Panc1 (cell line): ENCODE measurements at regions not wholly inside any gene's neighbourhood (a gene's known extent, or its start where the extent isn't known, plus 50 kb on each side); places are given as distances from the start of the nearest gene placed in this dataset.

Experiments used
- ATAC-seq: fragments of 200-7000 bp; cut with Tn5 transposase; 2 replicates; pipeline ENCODE4 v1.9.1; 2020; ENCODE audit warnings: mild to moderate bottlenecking, moderate library complexity
- BruUV-seq: library from RNA; stranded (reverse); fragments of 400-500 nt; replicated peaks from 2 replicates; lab custom pipeline; 2021; lab: Mats Ljungman, UMichigan
- CTCF ChIA-PET: fragments of 300-600 bp; sonication (Branson Sonifier 250); formaldehyde crosslinking; loops from one replicate; lab custom pipeline; 2022; ENCODE audit warnings: antibody characterized with exemption; lab: Charles Lee
- POLR2A ChIA-PET: fragments of 300-600 bp; sonication (Branson Sonifier 250); formaldehyde crosslinking; loops from one replicate; lab custom pipeline; 2022; ENCODE audit warnings: antibody characterized with exemption; lab: Charles Lee
- DNase-seq: peaks from one replicate; pipeline ENCODE4 v3.0.0-alpha.2; 2010; ENCODE audit warnings: low read depth, low spot score
- H3K27ac ChIP-seq: 2 replicates; pipeline ENCODE4 v1.5.1; 2011; ENCODE audit warnings: mild to moderate bottlenecking, low read length, inconsistent platforms
- H3K27me3 ChIP-seq: fragments of 200-500 bp; sonication (Bioruptor generic); 2 replicates; pipeline ENCODE4 v1.6.0; 2014; ENCODE audit warnings: low read length, inconsistent platforms; ENCODE audit not compliant: control insufficient read depth, insufficient read depth
- H3K36me3 ChIP-seq: fragments of 200-500 bp; sonication (Bioruptor generic); 2 replicates; pipeline ENCODE4 v1.5.1; 2014; ENCODE audit warnings: inconsistent platforms, mild to moderate bottlenecking, low read length, moderate library complexity; ENCODE audit not compliant: control insufficient read depth, insufficient read depth
- H3K4me1 ChIP-seq: 2 replicates; pipeline ENCODE4 v1.5.1; 2011; ENCODE audit warnings: inconsistent platforms, mild to moderate bottlenecking, low read length, moderate library complexity; ENCODE audit not compliant: control insufficient read depth, insufficient read depth
- H3K4me3 ChIP-seq, 2 experiments: 2 replicates each; pipeline ENCODE4 v1.5.1; 2011 to 2012; ENCODE audit warnings: low read depth in 2 of 2, low read length in 2 of 2, mild to moderate bottlenecking in 2 of 2, inconsistent platforms in 1 of 2, moderate library complexity in 1 of 2
- H3K9me3 ChIP-seq: fragments of 200-500 bp; sonication (Bioruptor generic); 2 replicates; pipeline ENCODE4 v1.5.1; 2014; ENCODE audit warnings: low read depth, mild to moderate bottlenecking, inconsistent platforms, low read length, moderate library complexity; ENCODE audit not compliant: control insufficient read depth, insufficient read depth
- CTCF ChIP-seq: fragments of 450-650 bp; IDR thresholded peaks from 2 replicates; pipeline ENCODE4 v1.5.1; 2017; ENCODE audit warnings: mild to moderate bottlenecking
- POLR2AphosphoS5 ChIP-seq: IDR thresholded peaks from 2 replicates; pipeline ENCODE4 v1.6.1; 2012; ENCODE audit warnings: mild to moderate bottlenecking, low read depth, low read length, moderate library complexity
- REST ChIP-seq, 2 experiments: IDR thresholded peaks; 2 replicates each; pipeline ENCODE4 v1.6.1; 2011 to 2012; ENCODE audit warnings: low read depth in 2 of 2, control low read depth in 1 of 2, low read length in 1 of 2, mild to moderate bottlenecking in 1 of 2, moderate library complexity in 1 of 2; ENCODE audit not compliant: insufficient read depth in 1 of 2
- SIN3A ChIP-seq: IDR thresholded peaks from 2 replicates; pipeline ENCODE4 v1.6.1; 2012; ENCODE audit warnings: low read depth, mild to moderate bottlenecking, low read length, moderate library complexity, borderline replicate concordance; ENCODE audit not compliant: insufficient read depth
- TCF7L2 ChIP-seq: IDR thresholded peaks from 2 replicates; pipeline ENCODE4 v1.6.1; 2011; ENCODE audit warnings: mild to moderate bottlenecking, low read depth, low read length, inconsistent platforms
- in situ Hi-C: cut with HindIII; loops from 2 replicates; pipeline ENCODE4 v1.10.0; 2016; ENCODE audit warnings: low sequenced_read_pairs, low pct_unique_long_range_greater_than_20kb
- intact Hi-C: fragments of 100-400 bp; cut with micrococcal nuclease; formaldehyde crosslinking; loops from one replicate; pipeline ENCODE4 v1.10.0; 2022; ENCODE audit not compliant: unreplicated experiment

- in situ Hi-C loops, result no loop called here
Observed at GRCh38 chr12:78418919-78419318, 445.7 kb upstream of the SYT1 start.

GRCh38 chr12:78419513-78419912 is 445.1 kb upstream of the SYT1 start:
- intact Hi-C loops, result no loop called here
- ATAC-seq (no peak), DNase-seq (no peak)
- H3K27me3 ChIP-seq, result no peaks in the 10 kb centered on the region
- CTCF ChIA-PET, result no interaction called here
- H3K9me3 ChIP-seq, result no peaks in the 10 kb centered on the region
- POLR2A ChIA-PET, result no interaction called here
- no peak overlapping the region for H3K27ac ChIP-seq
- H3K4me3 ChIP-seq, result no peak overlapping the region
- no peaks in the 10 kb centered on the region for H3K36me3 ChIP-seq
- no peaks in the 10 kb centered on the region for H3K4me1 ChIP-seq
- no peak for TF ChIP-seq CTCF
- no peak for TF ChIP-seq POLR2AphosphoS5
- no peak for TF ChIP-seq SIN3A
- TF ChIP-seq TCF7L2, result no peak
- no peak for TF ChIP-seq REST (IDR thresholded peaks at IDR 0.05; ENCODE audit: insufficient read depth in 1 of 2, low read depth in 2 of 2, low read length in 1 of 2)
- in situ Hi-C loops, result no loop called here
- BruUV-seq, result no TSS peak

More at GRCh38 chr12:78418919-78419318, 445.7 kb upstream of the SYT1 start:
- no peak for TF ChIP-seq CTCF
- TF ChIP-seq REST (IDR thresholded peaks at IDR 0.05; ENCODE audit: insufficient read depth in 1 of 2, low read depth in 2 of 2, low read length in 1 of 2), result no peak
- no peak for TF ChIP-seq SIN3A
- no peak for TF ChIP-seq POLR2AphosphoS5
- no peak for TF ChIP-seq TCF7L2
- no peak for ATAC-seq
- BruUV-seq, result no TSS peak
- no peaks in the 10 kb centered on the region for H3K4me1 ChIP-seq
- H3K27me3 ChIP-seq, result no peaks in the 10 kb centered on the region
- no peak overlapping the region for H3K27ac ChIP-seq
- POLR2A ChIA-PET, result no interaction called here
- intact Hi-C loops, result no loop called here
- no peaks in the 10 kb centered on the region for H3K36me3 ChIP-seq
- no peak for DNase-seq
- H3K4me3 ChIP-seq, result no peak overlapping the region
- CTCF ChIA-PET, result no interaction called here
- H3K9me3 ChIP-seq, result no peaks in the 10 kb centered on the region
